ENCODE measurements at regions not wholly inside any gene's neighbourhood (a gene's known extent, or its start where the extent isn't known, plus 50 kb on each side); places are given as distances from the start of the nearest gene placed in this dataset.

GRCh38 chr3:180362081-180362480 lies 239.9 kb upstream of the TTC14 start:
- TF ChIP-seq CTCF (IDR thresholded peaks at IDR 0.05; ENCODE audit: insufficient read depth in 1 of 2, low read depth in 1 of 2, low read length in 1 of 2, severe bottlenecking in 1 of 2, unreplicated experiment in 1 of 2), result no peak
- no peaks in the 10 kb centered on the region for H3K4me1 Mint-ChIP-seq (ENCODE audit: low read depth, unreplicated experiment)
- POLR2A ChIA-PET, result no interaction called here

GRCh38 chr3:180375831-180376230 lies 226.1 kb upstream of the TTC14 start:
- no peaks in the 10 kb centered on the region for H3K9me3 ChIP-seq
- no peaks in the 10 kb centered on the region for H3K36me3 Mint-ChIP-seq (ENCODE audit: insufficient read depth, unreplicated experiment)
- no TSS peak for BruUV-seq (replicated peaks)
- ChIA-PET CTCF (no interaction called here), POLR2A (no interaction called here)
- no peaks in the 10 kb centered on the region for H3K4me1 Mint-ChIP-seq (ENCODE audit: low read depth, unreplicated experiment)
- H3K36me3 ChIP-seq (ENCODE audit: control insufficient read depth, insufficient read depth, low read length), result no peaks in the 10 kb centered on the region
- H3K27me3 ChIP-seq (replicated peaks; ENCODE audit: control insufficient read depth, insufficient read depth, low read length), result no peaks in the 10 kb centered on the region
- H3K27ac Mint-ChIP-seq (ENCODE audit: unreplicated experiment), result no peak overlapping the region
- H3K4me3 ChIP-seq (ENCODE audit: low read depth, low read length), result no peak overlapping the region
- no peaks in the 10 kb centered on the region for H3K4me1 ChIP-seq
- TF ChIP-seq CTCF (IDR thresholded peaks at IDR 0.05; ENCODE audit: insufficient read depth in 1 of 2, low read depth in 1 of 2, low read length in 1 of 2, severe bottlenecking in 1 of 2, unreplicated experiment in 1 of 2), result no peak
- intact Hi-C loops (cut with micrococcal nuclease; ENCODE audit: unreplicated experiment), result no loop called here
- no peaks in the 10 kb centered on the region for H3K27me3 Mint-ChIP-seq (ENCODE audit: insufficient read depth, unreplicated experiment)
- H3K9me3 Mint-ChIP-seq (ENCODE audit: unreplicated experiment), result no peaks in the 10 kb centered on the region
- no peak for DNase-seq
- no peak overlapping the region for H3K4me3 Mint-ChIP-seq (ENCODE audit: unreplicated experiment)

More at GRCh38 chr3:180362081-180362480, 239.9 kb upstream of the TTC14 start:
- Histone ChIP-seq H3K4me1 (no peaks in the 10 kb centered on the region), H3K27me3 (replicated peaks; ENCODE audit: control insufficient read depth, insufficient read depth, low read length) (no peaks in the 10 kb centered on the region), H3K9me3 (no peaks in the 10 kb centered on the region), H3K4me3 (ENCODE audit: low read depth, low read length) (no peak overlapping the region), H3K36me3 (ENCODE audit: control insufficient read depth, insufficient read depth, low read length) (no peaks in the 10 kb centered on the region)
- no peaks in the 10 kb centered on the region for H3K9me3 Mint-ChIP-seq (ENCODE audit: unreplicated experiment)
- no peaks in the 10 kb centered on the region for H3K36me3 Mint-ChIP-seq (ENCODE audit: insufficient read depth, unreplicated experiment)
- no peak overlapping the region for H3K27ac Mint-ChIP-seq (ENCODE audit: unreplicated experiment)
- no peaks in the 10 kb centered on the region for H3K27me3 Mint-ChIP-seq (ENCODE audit: insufficient read depth, unreplicated experiment)
- no TSS peak for BruUV-seq (replicated peaks)
- CTCF ChIA-PET, result no interaction called here
- H3K4me3 Mint-ChIP-seq (ENCODE audit: unreplicated experiment), result no peak overlapping the region
- intact Hi-C loops (cut with micrococcal nuclease; ENCODE audit: unreplicated experiment), result no loop called here
- DNase-seq, result no peak

GRCh38 chr3:180378496-180378895 lies 223.5 kb upstream of the TTC14 start:
- Mint-ChIP-seq H3K27ac (ENCODE audit: unreplicated experiment) (no peak overlapping the region), H3K4me1 (ENCODE audit: low read depth, unreplicated experiment) (no peaks in the 10 kb centered on the region), H3K9me3 (ENCODE audit: unreplicated experiment) (no peaks in the 10 kb centered on the region), H3K4me3 (ENCODE audit: unreplicated experiment) (no peak overlapping the region), H3K27me3 (ENCODE audit: insufficient read depth, unreplicated experiment) (no peaks in the 10 kb centered on the region), H3K36me3 (ENCODE audit: insufficient read depth, unreplicated experiment) (no peaks in the 10 kb centered on the region)
- ChIA-PET POLR2A (no interaction called here), CTCF (no interaction called here)
- no peaks in the 10 kb centered on the region for H3K36me3 ChIP-seq (ENCODE audit: control insufficient read depth, insufficient read depth, low read length)
- TF ChIP-seq CTCF (IDR thresholded peaks at IDR 0.05; ENCODE audit: insufficient read depth in 1 of 2, low read depth in 1 of 2, low read length in 1 of 2, severe bottlenecking in 1 of 2, unreplicated experiment in 1 of 2), result no peak
- no peaks in the 10 kb centered on the region for H3K4me1 ChIP-seq
- no peak for DNase-seq
- no peaks in the 10 kb centered on the region for H3K27me3 ChIP-seq (replicated peaks; ENCODE audit: control insufficient read depth, insufficient read depth, low read length)
- H3K4me3 ChIP-seq (ENCODE audit: low read depth, low read length), result no peak overlapping the region
- no peaks in the 10 kb centered on the region for H3K9me3 ChIP-seq
- no TSS peak for BruUV-seq (replicated peaks)
- intact Hi-C loops (cut with micrococcal nuclease; ENCODE audit: unreplicated experiment), result no loop called here

Data from Caco-2 (cell line).